Eye (tissue), 1 donor: ENCODE measurements at regions not wholly inside any gene's neighbourhood (a gene's known extent, or its start where the extent isn't known, plus 50 kb on each side); places are given as distances from the start of the nearest gene placed in this dataset.

Experiments used
- DNase-seq: peaks from one replicate; pipeline ENCODE4 v3.0.0-alpha.2; 2015

GRCh38 chr21:41605178-41605933, 97.4 kb upstream of the TMPRSS2 start:
- no peak for DNase-seq

GRCh38 chr21:41604583-41605041, 96.7 kb upstream of the TMPRSS2 start:
- peak; percentile 54 for DNase-seq

GRCh38 chr21:41603476-41603875, 95.5 kb upstream of the TMPRSS2 start:
- DNase-seq: no peak

- no peak for DNase-seq
Observed at GRCh38 chr21:41602531-41602930, 94.6 kb upstream of the TMPRSS2 start.

- DNase-seq: peak; percentile 27
Observed at GRCh38 chr21:41601573-41602368, 93.8 kb upstream of the TMPRSS2 start.

- DNase-seq: no peak
Observed at GRCh38 chr21:41600961-41601572, 93.1 kb upstream of the TMPRSS2 start.

GRCh38 chr21:41600556-41600955, 92.6 kb upstream of the TMPRSS2 start:
- no peak for DNase-seq

- no peak for DNase-seq
Observed at GRCh38 chr21:41600116-41600515, 92.2 kb upstream of the TMPRSS2 start.

- no peak for DNase-seq
Observed at GRCh38 chr21:41598561-41599431, 90.8 kb upstream of the TMPRSS2 start.

GRCh38 chr21:41597811-41598231, 89.9 kb upstream of the TMPRSS2 start:
- no peak for DNase-seq

- DNase-seq: no peak
Observed at GRCh38 chr21:41597227-41597626, 89.3 kb upstream of the TMPRSS2 start.

- DNase-seq: no peak
Observed at GRCh38 chr21:41596241-41596925, 88.4 kb upstream of the TMPRSS2 start.

- no peak for DNase-seq
Observed at GRCh38 chr21:41594268-41594667, 86.3 kb upstream of the TMPRSS2 start.

GRCh38 chr21:41593760-41594138, 85.8 kb upstream of the TMPRSS2 start:
- DNase-seq: no peak

GRCh38 chr21:41593051-41593759, 85.2 kb upstream of the TMPRSS2 start:
- DNase-seq: no peak

GRCh38 chr21:41589620-41590175, 81.7 kb upstream of the TMPRSS2 start:
- DNase-seq: no peak

- no peak for DNase-seq
Observed at GRCh38 chr21:41589131-41589530, 81.2 kb upstream of the TMPRSS2 start.

GRCh38 chr21:41585199-41585994, 77.4 kb upstream of the TMPRSS2 start:
- no peak for DNase-seq

GRCh38 chr21:41584603-41585176, 76.7 kb upstream of the TMPRSS2 start:
- no peak for DNase-seq

- no peak for DNase-seq
Observed at GRCh38 chr21:41583274-41583790, 75.4 kb upstream of the TMPRSS2 start.
